ENCODE measurements at regions not wholly inside any gene's neighbourhood (a gene's known extent, or its start where the extent isn't known, plus 50 kb on each side); places are given as distances from the start of the nearest gene placed in this dataset.

- TF ChIP-seq POLR2A (IDR thresholded peaks at IDR 0.05) (no peak), CTCF (IDR thresholded peaks at IDR 0.05) (no peak)
Observed at GRCh38 chr9:87283585-87283984, 214.1 kb upstream of the DAPK1 start.
